Posterior cingulate gyrus (tissue), 11 donors: ENCODE measurements at regions not wholly inside any gene's neighbourhood (a gene's known extent, or its start where the extent isn't known, plus 50 kb on each side); places are given as distances from the start of the nearest gene placed in this dataset.
"Not testable (repeated sequence)": the region's sequence is repeated elsewhere in the genome, so short reads cannot be mapped to it uniquely, and the experiment has no call there.

Experiments used
- DNase-seq, 10 donors: peaks; one replicate each; pipeline versions ENCODE4 v3.0.0 to v3.0.0-alpha.2; 2020 to 2021; ENCODE audit warnings: mixed read lengths in 3 of 10
- intact Hi-C: fragments of 100-400 bp; cut with DNase I; formaldehyde crosslinking; loops from one replicate; pipeline ENCODE4 v1.15.1; 2023

GRCh38 chr16:87138738-87139267 is 178.4 kb downstream of the C16orf95 start:
- peak in 1 of 10 donors; percentile 36 for DNase-seq
- intact Hi-C loops, result no loop called here

GRCh38 chr16:87140211-87141200 is 176.7 kb downstream of the C16orf95 start:
- intact Hi-C loops, result no loop called here
- peak in 1 of 10 donors; percentile 79 for DNase-seq

GRCh38 chr16:87141402-87141801 is 175.8 kb downstream of the C16orf95 start:
- intact Hi-C loops, result no loop called here
- DNase-seq, result no peak

GRCh38 chr16:87143661-87144121 is 173.5 kb downstream of the C16orf95 start:
- peak in 1 of 10 donors; percentile 54 for DNase-seq
- intact Hi-C loops, result no loop called here

- intact Hi-C loops, result no loop called here
- peak in 1 of 10 donors; percentile 43 for DNase-seq
Measured at GRCh38 chr16:87144232-87144631, 173.0 kb downstream of the C16orf95 start.

- intact Hi-C loops, result no loop called here
- peak in 2 of 10 donors; percentile 28 to 79 for DNase-seq
Measured at GRCh38 chr16:87145181-87146176, 171.7 kb downstream of the C16orf95 start.

- intact Hi-C loops, result no loop called here
- DNase-seq, result peak in 1 of 10 donors; percentile 12
Measured at GRCh38 chr16:87146676-87147075, 170.5 kb downstream of the C16orf95 start.

GRCh38 chr16:87149051-87149450 is 168.1 kb downstream of the C16orf95 start:
- peak in 2 of 10 donors; percentile 11 to 13 for DNase-seq
- intact Hi-C loops, result no loop called here

- peak in 1 of 10 donors; percentile 14 for DNase-seq
- intact Hi-C loops, result no loop called here
Measured at GRCh38 chr16:87150262-87150661, 166.9 kb downstream of the C16orf95 start.

GRCh38 chr16:87150681-87151280 is 166.4 kb downstream of the C16orf95 start:
- peak in 1 of 10 donors; percentile 23 for DNase-seq
- intact Hi-C loops, result no loop called here

GRCh38 chr16:87152221-87152755 is 164.9 kb downstream of the C16orf95 start:
- DNase-seq, result peak in 2 of 10 donors; percentile 52 to 57
- intact Hi-C loops, result no loop called here

GRCh38 chr16:87153326-87153725 is 163.9 kb downstream of the C16orf95 start:
- peak in 2 of 10 donors; percentile 19 to 67 for DNase-seq
- intact Hi-C loops, result no loop called here

- DNase-seq, intact Hi-C loops: not testable (repeated sequence)
Measured at GRCh38 chr16:87155315-87155714, 161.9 kb downstream of the C16orf95 start.

GRCh38 chr16:87156195-87156594 is 161.0 kb downstream of the C16orf95 start:
- intact Hi-C loops, result no loop called here
- DNase-seq, result peak in 2 of 10 donors; percentile 8 to 24

- DNase-seq, result peak in 2 of 10 donors; percentile 52 to 80
- intact Hi-C loops, result no loop called here
Measured at GRCh38 chr16:87160234-87160636, 157.0 kb downstream of the C16orf95 start.

- DNase-seq, result peak in 2 of 10 donors; percentile 5 to 35
- intact Hi-C loops, result no loop called here
Measured at GRCh38 chr16:87160701-87161337, 156.4 kb downstream of the C16orf95 start.

GRCh38 chr16:87161410-87161809 is 155.8 kb downstream of the C16orf95 start:
- intact Hi-C loops, result not testable (repeated sequence)
- DNase-seq, result peak in 2 of 10 donors; percentile 26 to 27

- DNase-seq, result peak in 2 of 10 donors; percentile 7 to 25
- intact Hi-C loops, result no loop called here
Measured at GRCh38 chr16:87161822-87162676, 155.1 kb downstream of the C16orf95 start.
